HepG2 (cell line): ENCODE measurements at regions not wholly inside any gene's neighbourhood (a gene's known extent, or its start where the extent isn't known, plus 50 kb on each side); places are given as distances from the start of the nearest gene placed in this dataset.

ENCODE experiments used
- ATAC-seq: fragments of 200-7000 bp; cut with Tn5 transposase; 3 replicates; pipeline ENCODE4 v1.9.1; 2020; ENCODE audit warnings: mild to moderate bottlenecking, moderate library complexity
- BruUV-seq: library from RNA; stranded (reverse); fragments of 400-500 nt; replicated peaks from 2 replicates; lab custom pipeline; 2021; lab: Mats Ljungman, UMichigan
- CTCF ChIA-PET: fragments of 300-600 bp; formaldehyde crosslinking; extraction: SDS; loops from one replicate; lab custom pipeline; 2021; ENCODE audit warnings: low total read pairs, inconsistent platforms, low intra/inter-chr PET ratio; lab: Yijun Ruan, JAX
- POLR2A ChIA-PET: fragments of 350-600 bp; sonication (Branson Sonifier 250); formaldehyde crosslinking; loops from one replicate; lab custom pipeline; 2020; ENCODE audit warnings: antibody characterized with exemption, inconsistent platforms; lab: Yijun Ruan, JAX
- DNase-seq: peaks from one replicate; pipeline ENCODE4 v3.0.0-alpha.2; 2015; ENCODE audit warnings: low spot score
- FAIRE-seq: peaks from 3 replicates; lab custom pipeline; 2011; peaks lifted over from hg19 to GRCh38; lab: Jason Lieb, UNC
- H2AFZ ChIP-seq: one replicate; pipeline ENCODE4 v1.6.1; 2011; ENCODE audit warnings: low read length, inconsistent platforms
- H3K27ac ChIP-seq: fragments of 300-600 bp; 3 replicates; pipeline ENCODE4 v1.8.0; 2011; ENCODE audit warnings: mixed run types, mild to moderate bottlenecking, mixed read lengths, low read length, inconsistent platforms; ENCODE audit not compliant: insufficient read depth; ENCODE audit errors: extremely low read length
- H3K27me3 ChIP-seq, 2 experiments: fragments of 200-600 bp in 1 of 2; 2 replicates in 1 of 2; 3 replicates in 1 of 2; pipeline versions ENCODE4 v1.6.0 to v1.8.0; 2011; ENCODE audit warnings: low read length in 2 of 2, mild to moderate bottlenecking in 2 of 2, moderate library complexity in 2 of 2, inconsistent platforms in 1 of 2; ENCODE audit not compliant: insufficient read depth in 2 of 2, control insufficient read depth in 1 of 2
- H3K36me3 ChIP-seq, 2 experiments: fragments of 200-600 bp in 1 of 2; replicated peaks in 1 of 2; 2 replicates in 1 of 2; 3 replicates in 1 of 2; pipeline versions ENCODE4 v1.5.1 to v1.8.0; 2011; ENCODE audit warnings: low read length in 2 of 2, inconsistent platforms in 1 of 2; ENCODE audit not compliant: insufficient read depth in 2 of 2, control insufficient read depth in 1 of 2
- H3K4me1 ChIP-seq: 2 replicates; pipeline ENCODE4 v1.5.1; 2012; ENCODE audit warnings: low read length, inconsistent platforms; ENCODE audit not compliant: insufficient read depth
- H3K4me2 ChIP-seq: 2 replicates; pipeline ENCODE4 v1.6.0; 2011; ENCODE audit warnings: low read depth, low read length, inconsistent platforms
- H3K4me3 ChIP-seq, 3 experiments: fragments of 200-600 bp in 1 of 3; sonication (generic), shearing (Covaris generic) in 1 of 3; replicated peaks in 1 of 3; 2 replicates each; pipeline ENCODE4 v1.5.1; 2011 to 2016; ENCODE audit warnings: low read length in 3 of 3, inconsistent platforms in 2 of 3, low read depth in 2 of 3, mild to moderate bottlenecking in 2 of 3, control low read depth in 1 of 3, mixed read lengths in 1 of 3; ENCODE audit not compliant: insufficient read depth in 1 of 3
- H3K79me2 ChIP-seq: one replicate; pipeline ENCODE4 v1.6.1; 2011; ENCODE audit warnings: low read length, inconsistent platforms; ENCODE audit not compliant: insufficient read depth
- H3K9ac ChIP-seq: 2 replicates; pipeline ENCODE4 v1.6.0; 2011; ENCODE audit warnings: mild to moderate bottlenecking, low read depth, low read length, inconsistent platforms; ENCODE audit not compliant: insufficient read depth
- H3K9me3 ChIP-seq: 2 replicates; pipeline ENCODE4 v1.5.1; 2012; ENCODE audit warnings: mild to moderate bottlenecking, low read length
- H4K20me1 ChIP-seq: 2 replicates; pipeline ENCODE4 v1.6.0; 2011; ENCODE audit warnings: inconsistent platforms, mild to moderate bottlenecking, low read length, moderate library complexity; ENCODE audit not compliant: insufficient read depth
- CREB1 ChIP-seq, 2 experiments: fragments of 450-650 bp in 1 of 2; IDR thresholded peaks; 2 replicates each; pipeline ENCODE4 v1.6.1; 2016 to 2017; ENCODE audit warnings: control low read depth in 1 of 2, mild to moderate bottlenecking in 1 of 2, missing compliant biosample characterization in 1 of 2, missing genetic modification characterization in 1 of 2
- PHF21A ChIP-seq: sonication (generic); formaldehyde crosslinking; IDR thresholded peaks from 2 replicates; pipeline ENCODE4 v1.5.0; 2020; ENCODE audit warnings: mild to moderate bottlenecking, missing genetic modification reagents
- ZNF207 ChIP-seq: fragments of 450-650 bp; IDR thresholded peaks from 2 replicates; pipeline ENCODE4 v1.6.1; 2016; ENCODE audit warnings: antibody characterized with exemption, borderline replicate concordance
- WGBS: methylation state at CpG from one replicate; pipeline ENCODE4 v1.1.6; 2017; ENCODE audit warnings: low lambda C conversion rate; 5-methylcytosine and 5-hydroxymethylcytosine counted together
- in situ Hi-C: cut with HindIII; loops from 2 replicates; pipeline ENCODE4 v1.10.0; 2017; ENCODE audit warnings: low pct_unique_long_range_greater_than_20kb; ENCODE audit not compliant: extremely low pct_ligation_motif_present
- intact Hi-C: fragments of 100-400 bp; cut with micrococcal nuclease; formaldehyde crosslinking; loops from one replicate; pipeline ENCODE4 v1.10.0; 2022; ENCODE audit not compliant: unreplicated experiment

- TF ChIP-seq PHF21A (CRISPR knock-in tag) = no peak
- peak; percentile 87 for TF ChIP-seq CREB1 (IDR thresholded peaks at IDR 0.05)
- no peak for TF ChIP-seq CREB1 (CRISPR knock-in tag; IDR thresholded peaks at IDR 0.05)
- Histone ChIP-seq H3K4me3 (no peak overlapping the region), H3K36me3 (no peaks in the 10 kb centered on the region), H3K79me2 (no peaks in the 10 kb centered on the region), H3K9ac (no peak overlapping the region), H3K4me1 (no peaks in the 10 kb centered on the region), H4K20me1 (no peaks in the 10 kb centered on the region), H3K27ac (no peak overlapping the region), H3K9me3 (no peaks in the 10 kb centered on the region), H3K27me3 (no peaks in the 10 kb centered on the region), H3K4me2 (no peak overlapping the region), H2AFZ (no peak overlapping the region)
- CTCF ChIA-PET = no interaction called here
- ATAC-seq (no peak), DNase-seq (no peak), FAIRE-seq (no peak)
- 22% methylated on average over 3 of the region's 3 CpGs for WGBS
- no TSS peak for BruUV-seq
- in situ Hi-C loops (no loop called here), intact Hi-C loops (no loop called here)
- POLR2A ChIA-PET = no interaction called here
Measured at GRCh38 chr2:34337735-34338134, 738.6 kb upstream of the FAM98A start.

GRCh38 chr2:34332813-34333212 is 733.7 kb upstream of the FAM98A start:
- Histone ChIP-seq H3K4me1 (no peaks in the 10 kb centered on the region), H3K79me2 (no peaks in the 10 kb centered on the region), H3K27ac (no peak overlapping the region), H3K9ac (no peak overlapping the region), H3K9me3 (no peaks in the 10 kb centered on the region), H3K36me3 (no peaks in the 10 kb centered on the region), H2AFZ (no peak overlapping the region), H3K27me3 (no peaks in the 10 kb centered on the region), H4K20me1 (no peaks in the 10 kb centered on the region), H3K4me2 (no peak overlapping the region), H3K4me3 (no peak overlapping the region)
- ATAC-seq (no peak), DNase-seq (no peak), FAIRE-seq (no peak)
- no TSS peak for BruUV-seq
- ChIA-PET POLR2A (no interaction called here), CTCF (no interaction called here)
- in situ Hi-C loops = no loop called here
- TF ChIP-seq ZNF207 = no peak
- TF ChIP-seq, all 625 proteins: peak for 0
- intact Hi-C loops = no loop called here
- WGBS = 29% methylated on average over 2 of the region's 2 CpGs
